ENCODE measurements at regions not wholly inside any gene's neighbourhood (a gene's known extent, or its start where the extent isn't known, plus 50 kb on each side); places are given as distances from the start of the nearest gene placed in this dataset.

- Histone ChIP-seq H3K27me3 (no peaks in the 10 kb centered on the region), H3K27ac (no peak overlapping the region), H3K4me1 (no peaks in the 10 kb centered on the region), H3K36me3 (replicated peaks in 1 of 2; ENCODE audit: insufficient read depth in 1 of 2, low read depth in 2 of 2) (no peaks in the 10 kb centered on the region), H3K4me3 (no peak overlapping the region), H3K9me3 (no peaks in the 10 kb centered on the region)
- intact Hi-C loops (cut with DNase I) = no loop called here
- no peak for DNase-seq
- ATAC-seq = no peak
- no peak for TF ChIP-seq POLR2A (IDR thresholded peaks at IDR 0.05)
- TF ChIP-seq CTCF (IDR thresholded peaks at IDR 0.05) = no peak
- WGBS, 2 donors = 72% methylated on average over 3 of the region's 3 CpGs
These were observed 82.2 kb downstream of the EPDR1 start for GRCh38 chr7:38002689-38003088.

GRCh38 chr7:38006559-38006958 lies 86.1 kb downstream of the EPDR1 start:
- Histone ChIP-seq H3K9me3 (no peaks in the 10 kb centered on the region), H3K27me3 (no peaks in the 10 kb centered on the region), H3K4me1 (no peaks in the 10 kb centered on the region), H3K27ac (no peak overlapping the region), H3K4me3 (no peak overlapping the region), H3K36me3 (replicated peaks in 1 of 2; ENCODE audit: insufficient read depth in 1 of 2, low read depth in 2 of 2) (no peaks in the 10 kb centered on the region)
- no peak for TF ChIP-seq POLR2A (IDR thresholded peaks at IDR 0.05)
- TF ChIP-seq CTCF (IDR thresholded peaks at IDR 0.05) = no peak
- ATAC-seq (no peak), DNase-seq (no peak)
- WGBS, 2 donors = 93 to 98% methylated on average over 2 of the region's 2 CpGs
- intact Hi-C loops (cut with DNase I) = no loop called here

- Histone ChIP-seq H3K27ac (no peak overlapping the region), H3K9me3 (no peaks in the 10 kb centered on the region), H3K4me1 (no peaks in the 10 kb centered on the region), H3K36me3 (replicated peaks in 1 of 2; ENCODE audit: insufficient read depth in 1 of 2, low read depth in 2 of 2) (no peaks in the 10 kb centered on the region), H3K4me3 (no peak overlapping the region), H3K27me3 (no peaks in the 10 kb centered on the region)
- ATAC-seq (no peak), DNase-seq (no peak)
- TF ChIP-seq POLR2A (IDR thresholded peaks at IDR 0.05) (no peak), CTCF (IDR thresholded peaks at IDR 0.05) (no peak)
- intact Hi-C loops (cut with DNase I) = no loop called here
These were observed 86.7 kb downstream of the EPDR1 start for GRCh38 chr7:38007096-38007495.

GRCh38 chr7:38013246-38013645 lies 92.8 kb downstream of the EPDR1 start:
- DNase-seq (no peak), ATAC-seq (no peak)
- TF ChIP-seq POLR2A (IDR thresholded peaks at IDR 0.05) (no peak), CTCF (IDR thresholded peaks at IDR 0.05) (no peak)
- no peak overlapping the region for H3K27ac ChIP-seq
- no peaks in the 10 kb centered on the region for H3K27me3 ChIP-seq
- WGBS, 2 donors = 75 to 80% methylated on average over 1 to 3 of the region's 3 CpGs
- no peaks in the 10 kb centered on the region for H3K9me3 ChIP-seq
- no peaks in the 10 kb centered on the region for H3K4me1 ChIP-seq
- H3K4me3 ChIP-seq = no peak overlapping the region
- H3K36me3 ChIP-seq (replicated peaks in 1 of 2; ENCODE audit: insufficient read depth in 1 of 2, low read depth in 2 of 2) = no peaks in the 10 kb centered on the region
- intact Hi-C loops (cut with DNase I) = no loop called here

- ATAC-seq (no peak), DNase-seq (no peak)
- TF ChIP-seq CTCF (IDR thresholded peaks at IDR 0.05) (no peak), POLR2A (IDR thresholded peaks at IDR 0.05) (no peak)
- H3K4me3 ChIP-seq = no peak overlapping the region
- H3K9me3 ChIP-seq = no peaks in the 10 kb centered on the region
- H3K27ac ChIP-seq = no peak overlapping the region
- 82 to 83% methylated on average over 3 of the region's 3 CpGs for WGBS, 2 donors
- no peaks in the 10 kb centered on the region for H3K27me3 ChIP-seq
- H3K4me1 ChIP-seq = no peaks in the 10 kb centered on the region
- H3K36me3 ChIP-seq (replicated peaks in 1 of 2; ENCODE audit: insufficient read depth in 1 of 2, low read depth in 2 of 2) = no peaks in the 10 kb centered on the region
- intact Hi-C loops (cut with DNase I) = no loop called here
These were observed 96.1 kb downstream of the EPDR1 start for GRCh38 chr7:38016567-38016966.

All from body of pancreas (tissue), 4 donors.